Panc1 (cell line): ENCODE measurements at regions not wholly inside any gene's neighbourhood (a gene's known extent, or its start where the extent isn't known, plus 50 kb on each side); places are given as distances from the start of the nearest gene placed in this dataset.

Source experiments
- POLR2AphosphoS5 ChIP-seq: IDR thresholded peaks from 2 replicates; pipeline ENCODE4 v1.6.1; 2012; ENCODE audit warnings: mild to moderate bottlenecking, low read depth, low read length, moderate library complexity
- SIN3A ChIP-seq: IDR thresholded peaks from 2 replicates; pipeline ENCODE4 v1.6.1; 2012; ENCODE audit warnings: low read depth, mild to moderate bottlenecking, low read length, moderate library complexity, borderline replicate concordance; ENCODE audit not compliant: insufficient read depth
- TF ChIP-seq, protein P1 (sequence below), 2 experiments: IDR thresholded peaks; 2 replicates each; pipeline ENCODE4 v1.6.1; 2011 to 2012; ENCODE audit warnings: low read depth in 2 of 2, control low read depth in 1 of 2, low read length in 1 of 2, mild to moderate bottlenecking in 1 of 2, moderate library complexity in 1 of 2; ENCODE audit not compliant: insufficient read depth in 1 of 2
- TF ChIP-seq, protein P2 (sequence below): fragments of 450-650 bp; IDR thresholded peaks from 2 replicates; pipeline ENCODE4 v1.5.1; 2017; ENCODE audit warnings: mild to moderate bottlenecking

DNA sequence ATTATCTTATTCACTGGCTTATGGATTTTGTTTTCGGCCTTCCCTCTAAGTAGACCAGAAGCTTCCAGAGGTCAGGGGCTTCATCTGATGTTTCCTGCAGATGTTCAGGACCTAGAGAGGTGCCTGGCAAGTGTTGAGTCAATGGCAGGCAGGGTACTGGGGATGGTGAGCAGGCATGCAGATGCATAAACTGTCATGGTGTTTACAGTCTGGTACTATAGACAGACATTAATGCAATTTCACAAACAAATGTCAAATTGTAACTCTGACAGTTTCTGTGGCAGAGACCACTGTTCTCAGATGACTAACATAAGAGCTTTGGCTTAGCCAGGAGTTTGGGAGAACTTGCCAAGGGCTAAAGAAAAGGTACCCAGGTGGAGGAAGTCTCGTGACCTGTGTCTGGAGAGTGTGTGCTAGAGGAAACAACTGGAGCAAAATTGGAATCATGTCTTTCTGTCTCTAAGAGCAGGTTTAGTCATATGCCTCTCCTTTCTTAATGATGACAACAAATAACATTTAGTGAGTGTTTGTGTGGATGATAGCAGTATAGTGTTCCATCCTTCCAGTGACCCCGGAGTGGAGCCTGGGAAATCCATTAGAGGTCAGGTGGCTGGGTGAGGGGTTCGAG, 53.7 kb upstream of the TRAK1 start:
- TF ChIP-seq SIN3A = no peak
- TF ChIP-seq, protein P1, sequence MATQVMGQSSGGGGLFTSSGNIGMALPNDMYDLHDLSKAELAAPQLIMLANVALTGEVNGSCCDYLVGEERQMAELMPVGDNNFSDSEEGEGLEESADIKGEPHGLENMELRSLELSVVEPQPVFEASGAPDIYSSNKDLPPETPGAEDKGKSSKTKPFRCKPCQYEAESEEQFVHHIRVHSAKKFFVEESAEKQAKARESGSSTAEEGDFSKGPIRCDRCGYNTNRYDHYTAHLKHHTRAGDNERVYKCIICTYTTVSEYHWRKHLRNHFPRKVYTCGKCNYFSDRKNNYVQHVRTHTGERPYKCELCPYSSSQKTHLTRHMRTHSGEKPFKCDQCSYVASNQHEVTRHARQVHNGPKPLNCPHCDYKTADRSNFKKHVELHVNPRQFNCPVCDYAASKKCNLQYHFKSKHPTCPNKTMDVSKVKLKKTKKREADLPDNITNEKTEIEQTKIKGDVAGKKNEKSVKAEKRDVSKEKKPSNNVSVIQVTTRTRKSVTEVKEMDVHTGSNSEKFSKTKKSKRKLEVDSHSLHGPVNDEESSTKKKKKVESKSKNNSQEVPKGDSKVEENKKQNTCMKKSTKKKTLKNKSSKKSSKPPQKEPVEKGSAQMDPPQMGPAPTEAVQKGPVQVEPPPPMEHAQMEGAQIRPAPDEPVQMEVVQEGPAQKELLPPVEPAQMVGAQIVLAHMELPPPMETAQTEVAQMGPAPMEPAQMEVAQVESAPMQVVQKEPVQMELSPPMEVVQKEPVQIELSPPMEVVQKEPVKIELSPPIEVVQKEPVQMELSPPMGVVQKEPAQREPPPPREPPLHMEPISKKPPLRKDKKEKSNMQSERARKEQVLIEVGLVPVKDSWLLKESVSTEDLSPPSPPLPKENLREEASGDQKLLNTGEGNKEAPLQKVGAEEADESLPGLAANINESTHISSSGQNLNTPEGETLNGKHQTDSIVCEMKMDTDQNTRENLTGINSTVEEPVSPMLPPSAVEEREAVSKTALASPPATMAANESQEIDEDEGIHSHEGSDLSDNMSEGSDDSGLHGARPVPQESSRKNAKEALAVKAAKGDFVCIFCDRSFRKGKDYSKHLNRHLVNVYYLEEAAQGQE (IDR thresholded peaks at IDR 0.05; ENCODE audit: insufficient read depth in 1 of 2, low read depth in 2 of 2, low read length in 1 of 2) = no peak
- TF ChIP-seq, protein P2, sequence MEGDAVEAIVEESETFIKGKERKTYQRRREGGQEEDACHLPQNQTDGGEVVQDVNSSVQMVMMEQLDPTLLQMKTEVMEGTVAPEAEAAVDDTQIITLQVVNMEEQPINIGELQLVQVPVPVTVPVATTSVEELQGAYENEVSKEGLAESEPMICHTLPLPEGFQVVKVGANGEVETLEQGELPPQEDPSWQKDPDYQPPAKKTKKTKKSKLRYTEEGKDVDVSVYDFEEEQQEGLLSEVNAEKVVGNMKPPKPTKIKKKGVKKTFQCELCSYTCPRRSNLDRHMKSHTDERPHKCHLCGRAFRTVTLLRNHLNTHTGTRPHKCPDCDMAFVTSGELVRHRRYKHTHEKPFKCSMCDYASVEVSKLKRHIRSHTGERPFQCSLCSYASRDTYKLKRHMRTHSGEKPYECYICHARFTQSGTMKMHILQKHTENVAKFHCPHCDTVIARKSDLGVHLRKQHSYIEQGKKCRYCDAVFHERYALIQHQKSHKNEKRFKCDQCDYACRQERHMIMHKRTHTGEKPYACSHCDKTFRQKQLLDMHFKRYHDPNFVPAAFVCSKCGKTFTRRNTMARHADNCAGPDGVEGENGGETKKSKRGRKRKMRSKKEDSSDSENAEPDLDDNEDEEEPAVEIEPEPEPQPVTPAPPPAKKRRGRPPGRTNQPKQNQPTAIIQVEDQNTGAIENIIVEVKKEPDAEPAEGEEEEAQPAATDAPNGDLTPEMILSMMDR = no peak
- no peak for TF ChIP-seq POLR2AphosphoS5
